A549 (cell line): ENCODE measurements at regions not wholly inside any gene's neighbourhood (a gene's known extent, or its start where the extent isn't known, plus 50 kb on each side); places are given as distances from the start of the nearest gene placed in this dataset.

Experiments
- CHD2 ChIP-seq: fragments of 150-350 bp; IDR thresholded peaks from 2 replicates; pipeline ENCODE4 v1.6.1; 2014; ENCODE audit warnings: low read length; ENCODE audit not compliant: partially characterized antibody
- FOSL2 ChIP-seq, 2 experiments: fragments of 450-650 bp in 1 of 2; fragments of >200 bp in 1 of 2; sonication (Bioruptor Twin) in 1 of 2; formaldehyde crosslinking; IDR thresholded peaks; 2 replicates each; pipeline versions ENCODE4 v1.5.0 to v1.6.1; 2016 to 2020; ENCODE audit warnings: mild to moderate bottlenecking in 1 of 2, moderate library complexity in 1 of 2
- JUN ChIP-seq, 2 experiments: fragments of >200 bp; sonication (Bioruptor Twin); formaldehyde crosslinking; IDR thresholded peaks; 2 replicates in 1 of 2; 3 replicates in 1 of 2; pipeline ENCODE4 v1.6.1; 2016 to 2017
- JUNB ChIP-seq: fragments of >200 bp; sonication (Bioruptor Twin); formaldehyde crosslinking; IDR thresholded peaks from 2 replicates; pipeline ENCODE4 v1.6.1; 2016
- MAFK ChIP-seq: fragments of 450-650 bp; IDR thresholded peaks from 2 replicates; pipeline ENCODE4 v1.6.1; 2014; ENCODE audit not compliant: partially characterized antibody
- MAZ ChIP-seq: fragments of 150-350 bp; IDR thresholded peaks from 2 replicates; pipeline ENCODE4 v1.6.1; 2014; ENCODE audit warnings: antibody characterized with exemption, low read depth, low read length, borderline replicate concordance
- POLR2A ChIP-seq: IDR thresholded peaks from 2 replicates; pipeline ENCODE4 v1.6.1; 2012; ENCODE audit warnings: mild to moderate bottlenecking, low read length
- RFX5 ChIP-seq: fragments of 450-650 bp; IDR thresholded peaks from 2 replicates; pipeline ENCODE4 v1.7.1; 2014; ENCODE audit warnings: antibody characterized with exemption, mild to moderate bottlenecking, moderate library complexity
- SMC3 ChIP-seq: fragments of >200 bp; sonication (Bioruptor Twin); formaldehyde crosslinking; IDR thresholded peaks from 3 replicates; pipeline ENCODE4 v1.6.1; 2018; ENCODE audit warnings: inconsistent platforms
- ZNF302 ChIP-seq: fragments of 250-450 bp; sonication (Bioruptor Pico); IDR thresholded peaks from 2 replicates; pipeline ENCODE4 v1.9.0; 2021; ENCODE audit warnings: inconsistent platforms, mild to moderate bottlenecking, moderate library complexity
- TF ChIP-seq, protein P1 (sequence below): fragments of >200 bp; sonication (Bioruptor Twin); formaldehyde crosslinking; IDR thresholded peaks from 3 replicates; pipeline ENCODE4 v1.5.1; 2016
- TF ChIP-seq, protein P2 (sequence below): fragments of 450-650 bp; IDR thresholded peaks from 2 replicates; pipeline ENCODE4 v1.6.1; 2014; ENCODE audit warnings: antibody characterized with exemption
- TF ChIP-seq, protein P3 (sequence below): fragments of 250-450 bp; sonication (Bioruptor Pico); IDR thresholded peaks from 2 replicates; pipeline ENCODE4 v1.5.0; 2021; ENCODE audit warnings: mild to moderate bottlenecking, moderate library complexity, borderline replicate concordance
- TF ChIP-seq, protein P4 (sequence below): fragments of >200 bp; sonication (Bioruptor Twin); formaldehyde crosslinking; IDR thresholded peaks from 3 replicates; pipeline ENCODE4 v1.6.1; 2016

DNA sequence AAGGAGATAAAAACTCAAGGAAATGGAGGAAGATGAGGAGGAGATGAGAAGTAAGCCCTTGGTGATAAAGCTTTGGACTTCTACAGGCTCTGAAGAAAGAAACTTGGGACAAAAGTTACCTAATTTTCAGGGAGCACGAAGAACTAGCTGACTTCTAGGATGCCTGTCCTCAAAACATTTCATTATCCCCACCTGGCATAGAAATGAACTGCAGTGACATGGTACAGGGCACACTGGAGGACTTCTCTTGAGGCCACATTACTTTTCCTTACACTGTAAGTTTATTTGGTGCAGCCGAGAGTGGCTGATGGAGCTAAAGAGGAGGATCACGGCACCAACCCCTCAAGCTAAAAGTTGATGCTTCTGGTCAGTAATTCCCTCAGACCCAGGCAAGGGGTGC is 269.5 kb upstream of the MSX2 start:
- TF ChIP-seq RFX5: no peak
- TF ChIP-seq, protein P1, sequence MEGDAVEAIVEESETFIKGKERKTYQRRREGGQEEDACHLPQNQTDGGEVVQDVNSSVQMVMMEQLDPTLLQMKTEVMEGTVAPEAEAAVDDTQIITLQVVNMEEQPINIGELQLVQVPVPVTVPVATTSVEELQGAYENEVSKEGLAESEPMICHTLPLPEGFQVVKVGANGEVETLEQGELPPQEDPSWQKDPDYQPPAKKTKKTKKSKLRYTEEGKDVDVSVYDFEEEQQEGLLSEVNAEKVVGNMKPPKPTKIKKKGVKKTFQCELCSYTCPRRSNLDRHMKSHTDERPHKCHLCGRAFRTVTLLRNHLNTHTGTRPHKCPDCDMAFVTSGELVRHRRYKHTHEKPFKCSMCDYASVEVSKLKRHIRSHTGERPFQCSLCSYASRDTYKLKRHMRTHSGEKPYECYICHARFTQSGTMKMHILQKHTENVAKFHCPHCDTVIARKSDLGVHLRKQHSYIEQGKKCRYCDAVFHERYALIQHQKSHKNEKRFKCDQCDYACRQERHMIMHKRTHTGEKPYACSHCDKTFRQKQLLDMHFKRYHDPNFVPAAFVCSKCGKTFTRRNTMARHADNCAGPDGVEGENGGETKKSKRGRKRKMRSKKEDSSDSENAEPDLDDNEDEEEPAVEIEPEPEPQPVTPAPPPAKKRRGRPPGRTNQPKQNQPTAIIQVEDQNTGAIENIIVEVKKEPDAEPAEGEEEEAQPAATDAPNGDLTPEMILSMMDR: no peak
- no peak for TF ChIP-seq JUN (IDR thresholded peaks at IDR 0.05)
- TF ChIP-seq SMC3: no peak
- no peak for TF ChIP-seq FOSL2 (IDR thresholded peaks at IDR 0.05)
- TF ChIP-seq FOSL2 (CRISPR knock-in tag; IDR thresholded peaks at IDR 0.05): no peak
- TF ChIP-seq CHD2: no peak
- TF ChIP-seq, protein P2, sequence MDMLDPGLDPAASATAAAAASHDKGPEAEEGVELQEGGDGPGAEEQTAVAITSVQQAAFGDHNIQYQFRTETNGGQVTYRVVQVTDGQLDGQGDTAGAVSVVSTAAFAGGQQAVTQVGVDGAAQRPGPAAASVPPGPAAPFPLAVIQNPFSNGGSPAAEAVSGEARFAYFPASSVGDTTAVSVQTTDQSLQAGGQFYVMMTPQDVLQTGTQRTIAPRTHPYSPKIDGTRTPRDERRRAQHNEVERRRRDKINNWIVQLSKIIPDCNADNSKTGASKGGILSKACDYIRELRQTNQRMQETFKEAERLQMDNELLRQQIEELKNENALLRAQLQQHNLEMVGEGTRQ: no peak
- TF ChIP-seq, protein P3, sequence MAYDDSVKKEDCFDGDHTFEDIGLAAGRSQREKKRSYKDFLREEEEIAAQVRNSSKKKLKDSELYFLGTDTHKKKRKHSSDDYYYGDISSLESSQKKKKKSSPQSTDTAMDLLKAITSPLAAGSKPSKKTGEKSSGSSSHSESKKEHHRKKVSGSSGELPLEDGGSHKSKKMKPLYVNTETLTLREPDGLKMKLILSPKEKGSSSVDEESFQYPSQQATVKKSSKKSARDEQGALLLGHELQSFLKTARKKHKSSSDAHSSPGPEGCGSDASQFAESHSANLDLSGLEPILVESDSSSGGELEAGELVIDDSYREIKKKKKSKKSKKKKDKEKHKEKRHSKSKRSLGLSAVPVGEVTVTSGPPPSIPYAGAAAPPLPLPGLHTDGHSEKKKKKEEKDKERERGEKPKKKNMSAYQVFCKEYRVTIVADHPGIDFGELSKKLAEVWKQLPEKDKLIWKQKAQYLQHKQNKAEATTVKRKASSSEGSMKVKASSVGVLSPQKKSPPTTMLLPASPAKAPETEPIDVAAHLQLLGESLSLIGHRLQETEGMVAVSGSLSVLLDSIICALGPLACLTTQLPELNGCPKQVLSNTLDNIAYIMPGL (CRISPR knock-in tag): no peak
- TF ChIP-seq ZNF302: no peak
- TF ChIP-seq MAZ: no peak
- TF ChIP-seq, protein P4, sequence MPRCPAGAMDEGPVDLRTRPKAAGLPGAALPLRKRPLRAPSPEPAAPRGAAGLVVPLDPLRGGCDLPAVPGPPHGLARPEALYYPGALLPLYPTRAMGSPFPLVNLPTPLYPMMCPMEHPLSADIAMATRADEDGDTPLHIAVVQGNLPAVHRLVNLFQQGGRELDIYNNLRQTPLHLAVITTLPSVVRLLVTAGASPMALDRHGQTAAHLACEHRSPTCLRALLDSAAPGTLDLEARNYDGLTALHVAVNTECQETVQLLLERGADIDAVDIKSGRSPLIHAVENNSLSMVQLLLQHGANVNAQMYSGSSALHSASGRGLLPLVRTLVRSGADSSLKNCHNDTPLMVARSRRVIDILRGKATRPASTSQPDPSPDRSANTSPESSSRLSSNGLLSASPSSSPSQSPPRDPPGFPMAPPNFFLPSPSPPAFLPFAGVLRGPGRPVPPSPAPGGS: no peak
- TF ChIP-seq POLR2A: no peak
- no peak for TF ChIP-seq MAFK
- no peak for TF ChIP-seq JUNB
